Dedifferentiated amniotic fluid mesenchymal stem cell (primary cell): ENCODE measurements at regions not wholly inside any gene's neighbourhood (a gene's known extent, or its start where the extent isn't known, plus 50 kb on each side); places are given as distances from the start of the nearest gene placed in this dataset.
A peak's percentile ranks its signal among the peaks of the same experiment; 100 is the strongest.
"Not testable (repeated sequence)": the region's sequence is repeated elsewhere in the genome, so short reads cannot be mapped to it uniquely, and the experiment has no call there.

ENCODE experiments used
- DNase-seq: peaks from one replicate; pipeline ENCODE4 v3.0.0-alpha.2; 2016; ENCODE audit errors: extremely low spot score

GRCh38 chr1:207196135-207196534 lies 92.1 kb downstream of the C4BPA start:
- DNase-seq = not testable (repeated sequence)

GRCh38 chr1:207201534-207201933 lies 97.5 kb downstream of the C4BPA start:
- DNase-seq = not testable (repeated sequence)

GRCh38 chr1:207202480-207202879 lies 98.4 kb downstream of the C4BPA start:
- DNase-seq = no peak

- no peak for DNase-seq
Measured at GRCh38 chr1:207203541-207203940, 99.5 kb downstream of the C4BPA start.

GRCh38 chr1:207205614-207206061 lies 101.6 kb downstream of the C4BPA start:
- no peak for DNase-seq

GRCh38 chr1:207208691-207209090 lies 104.7 kb downstream of the C4BPA start:
- not testable (repeated sequence) for DNase-seq

GRCh38 chr1:207214453-207214852 lies 107.0 kb upstream of the CD55 start:
- no peak for DNase-seq

GRCh38 chr1:207217778-207218511 lies 103.5 kb upstream of the CD55 start:
- no peak for DNase-seq

GRCh38 chr1:207218512-207219362 lies 102.7 kb upstream of the CD55 start:
- no peak for DNase-seq

- DNase-seq = no peak
Measured at GRCh38 chr1:207219979-207220889, 101.2 kb upstream of the CD55 start.

- DNase-seq = no peak
Measured at GRCh38 chr1:207221934-207222351, 99.5 kb upstream of the CD55 start.

GRCh38 chr1:207223162-207223561 lies 98.3 kb upstream of the CD55 start:
- no peak for DNase-seq

GRCh38 chr1:207224666-207225065 lies 96.8 kb upstream of the CD55 start:
- DNase-seq = no peak

- no peak for DNase-seq
Measured at GRCh38 chr1:207227131-207227630, 94.3 kb upstream of the CD55 start.

GRCh38 chr1:207228987-207229386 lies 92.5 kb upstream of the CD55 start:
- DNase-seq = no peak

- no peak for DNase-seq
Measured at GRCh38 chr1:207230441-207230840, 91.0 kb upstream of the CD55 start.

- DNase-seq = no peak
Measured at GRCh38 chr1:207234690-207235089, 86.8 kb upstream of the CD55 start.

- DNase-seq = no peak
Measured at GRCh38 chr1:207239874-207240273, 81.6 kb upstream of the CD55 start.

GRCh38 chr1:207240325-207241101 lies 81.0 kb upstream of the CD55 start:
- DNase-seq = peak; percentile 20

GRCh38 chr1:207241164-207241934 lies 80.1 kb upstream of the CD55 start:
- DNase-seq = no peak
